ENCODE measurements at regions not wholly inside any gene's neighbourhood (a gene's known extent, or its start where the extent isn't known, plus 50 kb on each side); places are given as distances from the start of the nearest gene placed in this dataset.

DNA sequence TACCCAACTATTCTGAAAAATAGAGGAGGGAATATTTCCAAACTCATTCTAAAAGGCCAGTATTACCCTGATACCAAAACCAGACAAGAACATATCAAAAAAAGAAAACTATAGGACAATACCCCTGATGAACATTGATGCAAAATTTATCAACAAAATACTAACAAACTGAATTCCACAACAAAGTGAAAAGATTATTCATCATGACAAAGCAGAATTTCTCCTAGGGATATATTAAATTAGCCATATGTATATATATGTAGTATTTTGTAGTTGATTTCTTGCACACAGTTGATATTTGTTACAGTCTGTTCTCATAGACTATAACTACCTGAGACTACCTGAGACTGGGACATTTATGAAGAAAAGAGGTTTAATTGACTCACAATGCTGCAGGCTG, 495.0 kb upstream of the SPRY2 start:
- Mint-ChIP-seq H3K27ac (no peak overlapping the region), H3K36me3 (no peaks in the 10 kb centered on the region)

DNA sequence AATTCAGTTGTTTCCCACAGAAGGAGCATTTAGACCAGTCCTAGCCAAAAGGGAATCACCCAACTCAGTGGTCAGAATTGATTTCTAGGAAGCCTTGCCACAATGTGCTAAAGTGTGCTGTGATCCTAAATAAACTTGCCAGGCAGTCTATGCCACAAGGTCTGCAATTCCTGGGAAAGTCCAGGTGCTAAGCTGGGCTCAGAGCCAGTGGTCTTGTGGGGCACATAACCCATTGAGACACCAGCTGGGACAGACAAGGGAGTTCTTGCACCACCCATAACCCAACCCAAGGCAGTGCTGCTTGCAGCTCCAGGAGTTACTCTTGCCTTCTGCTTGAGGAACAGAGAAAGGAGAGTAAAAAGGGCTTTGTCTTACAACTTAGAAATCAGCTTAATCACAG, 489.5 kb upstream of the SPRY2 start:
- no peaks in the 10 kb centered on the region for H3K4me1 ChIP-seq (ENCODE audit: control insufficient read depth in 1 of 2, insufficient read depth in 2 of 2, low read length in 2 of 2)
- no peaks in the 10 kb centered on the region for H3K79me2 ChIP-seq (ENCODE audit: insufficient read depth, low read length)
- H3K27ac Mint-ChIP-seq = no peak overlapping the region
- H3K27me3 Mint-ChIP-seq (ENCODE audit: low read depth in 3 of 3) = peaks cover 0 to 2% (median 0%) of the 10 kb centered on the region in 3 donors
- DNase-seq = no peak
- peaks cover 16 to 24% of the 10 kb centered on the region in 2 donors for H3K9me3 ChIP-seq (replicated peaks in 1 of 2; ENCODE audit: control insufficient read depth in 1 of 2, insufficient read depth in 1 of 2, low read length in 2 of 2)
- no peaks in the 10 kb centered on the region for H3K36me3 Mint-ChIP-seq
- no peaks in the 10 kb centered on the region for H4K20me1 ChIP-seq (ENCODE audit: insufficient read depth, low read length)
- no peaks in the 10 kb centered on the region for H3K27me3 ChIP-seq (ENCODE audit: control insufficient read depth in 2 of 2, insufficient read depth in 2 of 2, low read length in 2 of 2)
- no peak overlapping the region for H3K27ac ChIP-seq (ENCODE audit: low read depth in 1 of 2, low read length in 2 of 2)
- H2AFZ ChIP-seq (ENCODE audit: insufficient read depth, low read depth, low read length, poor library complexity, severe bottlenecking) = no peak overlapping the region
- H3K9ac ChIP-seq (ENCODE audit: insufficient read depth, low read length, poor library complexity, severe bottlenecking) = no peak overlapping the region
- no peak overlapping the region for H3K4me3 Mint-ChIP-seq
- TF ChIP-seq, protein P1, sequence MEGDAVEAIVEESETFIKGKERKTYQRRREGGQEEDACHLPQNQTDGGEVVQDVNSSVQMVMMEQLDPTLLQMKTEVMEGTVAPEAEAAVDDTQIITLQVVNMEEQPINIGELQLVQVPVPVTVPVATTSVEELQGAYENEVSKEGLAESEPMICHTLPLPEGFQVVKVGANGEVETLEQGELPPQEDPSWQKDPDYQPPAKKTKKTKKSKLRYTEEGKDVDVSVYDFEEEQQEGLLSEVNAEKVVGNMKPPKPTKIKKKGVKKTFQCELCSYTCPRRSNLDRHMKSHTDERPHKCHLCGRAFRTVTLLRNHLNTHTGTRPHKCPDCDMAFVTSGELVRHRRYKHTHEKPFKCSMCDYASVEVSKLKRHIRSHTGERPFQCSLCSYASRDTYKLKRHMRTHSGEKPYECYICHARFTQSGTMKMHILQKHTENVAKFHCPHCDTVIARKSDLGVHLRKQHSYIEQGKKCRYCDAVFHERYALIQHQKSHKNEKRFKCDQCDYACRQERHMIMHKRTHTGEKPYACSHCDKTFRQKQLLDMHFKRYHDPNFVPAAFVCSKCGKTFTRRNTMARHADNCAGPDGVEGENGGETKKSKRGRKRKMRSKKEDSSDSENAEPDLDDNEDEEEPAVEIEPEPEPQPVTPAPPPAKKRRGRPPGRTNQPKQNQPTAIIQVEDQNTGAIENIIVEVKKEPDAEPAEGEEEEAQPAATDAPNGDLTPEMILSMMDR (IDR thresholded peaks at IDR 0.05) = no peak
- intact Hi-C loops (cut with micrococcal nuclease) = no loop called here
- H3K36me3 ChIP-seq (replicated peaks in 1 of 2; ENCODE audit: control insufficient read depth in 1 of 2, insufficient read depth in 2 of 2, low read length in 2 of 2) = no peaks in the 10 kb centered on the region
- peaks cover 13 to 44% (median 19%) of the 10 kb centered on the region in 7 donors for H3K9me3 Mint-ChIP-seq
- no peak overlapping the region for H3K4me2 ChIP-seq (replicated peaks; ENCODE audit: extremely low read depth, low read length, poor library complexity, severe bottlenecking)
- H3K4me3 ChIP-seq (replicated peaks in 1 of 3; ENCODE audit: low read depth in 2 of 3, low read length in 3 of 3) = no peak overlapping the region
- H3K4me1 Mint-ChIP-seq = no peaks in the 10 kb centered on the region

More for the DNA sequence above, 495.0 kb upstream of the SPRY2 start:
- no peaks in the 10 kb centered on the region for H3K4me1 Mint-ChIP-seq
- H3K4me3 Mint-ChIP-seq = no peak overlapping the region
- intact Hi-C loops (cut with micrococcal nuclease) = no loop called here
- Histone ChIP-seq H4K20me1 (ENCODE audit: insufficient read depth, low read length) (no peaks in the 10 kb centered on the region), H3K27me3 (ENCODE audit: control insufficient read depth in 2 of 2, insufficient read depth in 2 of 2, low read length in 2 of 2) (no peaks in the 10 kb centered on the region), H3K9me3 (replicated peaks in 1 of 2; ENCODE audit: control insufficient read depth in 1 of 2, insufficient read depth in 1 of 2, low read length in 2 of 2) (peaks cover 6 to 27% of the 10 kb centered on the region in 2 donors), H3K36me3 (replicated peaks in 1 of 2; ENCODE audit: control insufficient read depth in 1 of 2, insufficient read depth in 2 of 2, low read length in 2 of 2) (no peaks in the 10 kb centered on the region), H3K9ac (ENCODE audit: insufficient read depth, low read length, poor library complexity, severe bottlenecking) (no peak overlapping the region), H3K4me2 (replicated peaks; ENCODE audit: extremely low read depth, low read length, poor library complexity, severe bottlenecking) (no peak overlapping the region), H3K4me1 (ENCODE audit: control insufficient read depth in 1 of 2, insufficient read depth in 2 of 2, low read length in 2 of 2) (no peaks in the 10 kb centered on the region), H2AFZ (ENCODE audit: insufficient read depth, low read depth, low read length, poor library complexity, severe bottlenecking) (no peak overlapping the region), H3K27ac (ENCODE audit: low read depth in 1 of 2, low read length in 2 of 2) (no peak overlapping the region), H3K79me2 (ENCODE audit: insufficient read depth, low read length) (no peaks in the 10 kb centered on the region), H3K4me3 (replicated peaks in 1 of 3; ENCODE audit: low read depth in 2 of 3, low read length in 3 of 3) (no peak overlapping the region)
- TF ChIP-seq, protein P1 (IDR thresholded peaks at IDR 0.05) = no peak
- DNase-seq = no peak
- peaks cover 14 to 34% (median 21%) of the 10 kb centered on the region in 7 donors for H3K9me3 Mint-ChIP-seq
- H3K27me3 Mint-ChIP-seq (ENCODE audit: low read depth in 3 of 3) = no peaks in the 10 kb centered on the region

All from CD14-positive monocyte (primary cell).